ENCODE measurements at regions not wholly inside any gene's neighbourhood (a gene's known extent, or its start where the extent isn't known, plus 50 kb on each side); places are given as distances from the start of the nearest gene placed in this dataset.
"Not testable (repeated sequence)": the region's sequence is repeated elsewhere in the genome, so short reads cannot be mapped to it uniquely, and the experiment has no call there.

DNA sequence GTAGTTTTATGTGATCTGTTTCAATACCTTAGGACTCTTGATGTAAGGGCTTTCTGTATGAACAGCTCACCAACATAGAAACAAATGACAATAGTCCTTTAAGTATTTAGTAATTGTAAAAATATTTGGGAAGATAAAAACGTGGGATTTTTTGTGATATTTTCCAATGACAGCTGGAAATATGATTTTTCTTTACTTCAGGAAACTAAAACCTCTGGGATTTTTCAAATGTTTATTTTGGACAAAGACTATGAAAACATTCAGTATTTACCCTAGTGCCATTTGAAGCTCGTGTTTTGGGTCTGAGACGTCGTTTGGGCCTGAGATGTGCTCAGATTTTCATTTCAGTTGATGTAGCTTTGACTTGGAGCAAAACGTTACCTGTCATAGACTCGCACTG lies 240.0 kb downstream of the BMP4 start:
- WGBS, 2 donors = 56 to 58% methylated on average over 6 of the region's 6 CpGs
- H3K36me3 ChIP-seq (ENCODE audit: low read depth, missing control alignments) = no peaks in the 10 kb centered on the region
- no peaks in the 10 kb centered on the region for H3K9me3 ChIP-seq
- no peak for DNase-seq
- no peak overlapping the region for H3K4me3 ChIP-seq
- TF ChIP-seq, protein P1, sequence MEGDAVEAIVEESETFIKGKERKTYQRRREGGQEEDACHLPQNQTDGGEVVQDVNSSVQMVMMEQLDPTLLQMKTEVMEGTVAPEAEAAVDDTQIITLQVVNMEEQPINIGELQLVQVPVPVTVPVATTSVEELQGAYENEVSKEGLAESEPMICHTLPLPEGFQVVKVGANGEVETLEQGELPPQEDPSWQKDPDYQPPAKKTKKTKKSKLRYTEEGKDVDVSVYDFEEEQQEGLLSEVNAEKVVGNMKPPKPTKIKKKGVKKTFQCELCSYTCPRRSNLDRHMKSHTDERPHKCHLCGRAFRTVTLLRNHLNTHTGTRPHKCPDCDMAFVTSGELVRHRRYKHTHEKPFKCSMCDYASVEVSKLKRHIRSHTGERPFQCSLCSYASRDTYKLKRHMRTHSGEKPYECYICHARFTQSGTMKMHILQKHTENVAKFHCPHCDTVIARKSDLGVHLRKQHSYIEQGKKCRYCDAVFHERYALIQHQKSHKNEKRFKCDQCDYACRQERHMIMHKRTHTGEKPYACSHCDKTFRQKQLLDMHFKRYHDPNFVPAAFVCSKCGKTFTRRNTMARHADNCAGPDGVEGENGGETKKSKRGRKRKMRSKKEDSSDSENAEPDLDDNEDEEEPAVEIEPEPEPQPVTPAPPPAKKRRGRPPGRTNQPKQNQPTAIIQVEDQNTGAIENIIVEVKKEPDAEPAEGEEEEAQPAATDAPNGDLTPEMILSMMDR (IDR thresholded peaks at IDR 0.05) = no peak
- no peak for TF ChIP-seq POLR2A (IDR thresholded peaks at IDR 0.05)
- intact Hi-C loops (cut with DNase I; ENCODE audit: low total_unique reads) = no loop called here
- no peaks in the 10 kb centered on the region for H3K27me3 ChIP-seq
- H3K27ac ChIP-seq = no peak overlapping the region
- no peaks in the 10 kb centered on the region for H3K4me1 ChIP-seq

- 18 to 22% methylated on average over 3 of the region's 3 CpGs for WGBS, 2 donors
- Histone ChIP-seq H3K4me1 (no peaks in the 10 kb centered on the region), H3K27ac (no peak overlapping the region), H3K4me3 (no peak overlapping the region), H3K27me3 (no peaks in the 10 kb centered on the region), H3K36me3 (ENCODE audit: low read depth, missing control alignments) (no peaks in the 10 kb centered on the region), H3K9me3 (no peaks in the 10 kb centered on the region)
- intact Hi-C loops (cut with DNase I; ENCODE audit: low total_unique reads) = no loop called here
- TF ChIP-seq POLR2A (IDR thresholded peaks at IDR 0.05) = no peak
- TF ChIP-seq, protein P1 (IDR thresholded peaks at IDR 0.05) = no peak
- no peak for DNase-seq
These were observed 241.4 kb downstream of the BMP4 start for GRCh38 chr14:53715193-53715721.

DNA sequence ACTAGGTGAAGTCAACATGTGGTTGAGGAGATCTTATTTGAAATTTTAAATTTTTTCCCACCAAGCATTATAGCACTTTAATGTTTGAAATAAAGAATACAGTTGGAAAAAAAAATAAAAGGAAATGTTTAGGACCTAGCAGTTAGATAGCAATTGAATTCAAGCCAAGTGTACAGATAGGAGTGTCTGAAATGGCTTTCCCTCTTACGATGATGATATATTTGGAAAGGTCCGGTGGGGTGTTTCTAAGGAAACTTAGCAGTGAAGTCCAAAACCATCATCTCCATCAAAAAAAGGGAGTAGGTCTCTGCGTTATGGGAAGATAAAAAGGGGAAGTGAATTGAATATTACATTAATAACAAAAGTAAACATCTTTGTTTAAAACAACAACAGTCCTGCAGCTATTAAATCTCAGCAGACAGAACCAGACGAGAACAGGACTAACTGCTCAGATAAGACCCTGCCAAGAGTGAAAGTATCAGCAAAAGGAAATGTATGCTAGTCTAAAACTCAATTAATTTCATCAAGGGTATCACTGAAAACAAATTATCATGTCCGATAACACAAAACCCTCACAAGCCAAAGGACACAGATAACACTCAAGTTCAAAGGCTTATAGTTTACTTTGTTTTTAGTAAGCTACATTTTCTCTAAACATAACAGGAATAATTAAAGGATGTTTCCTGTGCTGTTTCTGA lies 242.0 kb downstream of the BMP4 start:
- 16 to 26% methylated on average over 5 of the region's 5 CpGs for WGBS, 2 donors
- Histone ChIP-seq H3K4me1 (no peaks in the 10 kb centered on the region), H3K36me3 (ENCODE audit: low read depth, missing control alignments) (no peaks in the 10 kb centered on the region), H3K27me3 (no peaks in the 10 kb centered on the region), H3K27ac (no peak overlapping the region), H3K9me3 (no peaks in the 10 kb centered on the region), H3K4me3 (no peak overlapping the region)
- intact Hi-C loops (cut with DNase I; ENCODE audit: low total_unique reads) = no loop called here
- no peak for DNase-seq
- TF ChIP-seq, protein P1 (IDR thresholded peaks at IDR 0.05) = no peak
- no peak for TF ChIP-seq POLR2A (IDR thresholded peaks at IDR 0.05)

DNA sequence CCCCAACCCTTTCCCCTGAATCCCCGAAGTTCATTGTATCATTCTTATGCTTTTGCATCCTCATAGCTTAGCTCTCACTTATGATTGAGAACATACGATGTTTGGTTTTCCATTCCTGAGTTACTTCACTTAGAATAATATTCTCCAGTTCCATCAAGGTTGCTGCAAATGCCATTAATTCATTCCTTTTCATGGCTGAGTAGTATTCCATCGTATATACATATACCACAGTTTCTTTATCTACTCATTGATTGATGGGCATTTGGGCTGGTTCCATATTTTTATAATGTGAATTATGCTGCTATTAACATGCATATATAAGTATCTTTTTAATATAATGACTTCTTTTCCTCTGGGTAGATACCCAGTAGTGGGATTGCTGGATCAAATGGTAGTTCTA lies 243.7 kb downstream of the BMP4 start:
- H3K27me3 ChIP-seq; H3K27ac ChIP-seq; H3K4me3 ChIP-seq; intact Hi-C loops (cut with DNase I; ENCODE audit: low total_unique reads); H3K36me3 ChIP-seq (ENCODE audit: low read depth, missing control alignments); H3K9me3 ChIP-seq; DNase-seq; H3K4me1 ChIP-seq: not testable (repeated sequence)
- WGBS, 2 donors = 94 to 95% methylated on average over 3 of the region's 3 CpGs

DNA sequence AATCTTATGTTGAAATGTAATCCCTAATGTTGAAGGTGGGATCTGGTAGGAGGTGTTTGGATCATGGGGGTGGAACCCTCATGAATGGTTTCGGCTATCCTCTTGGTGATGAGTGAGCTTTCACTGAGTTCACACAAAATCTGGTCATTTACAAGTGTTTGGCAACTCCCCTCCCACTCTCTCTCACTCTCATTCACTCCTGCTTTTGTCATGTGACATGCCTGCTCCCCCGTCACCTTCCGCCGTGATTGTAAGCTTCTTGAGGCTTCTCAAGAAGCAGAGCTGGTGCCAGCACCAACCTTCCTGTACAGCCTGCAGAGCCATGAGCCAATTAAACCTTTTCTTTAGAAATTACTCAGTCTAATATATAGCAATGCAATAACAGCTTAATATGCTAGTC lies 245.4 kb downstream of the BMP4 start:
- 89 to 92% methylated on average over 4 of the region's 4 CpGs for WGBS, 2 donors
- no peaks in the 10 kb centered on the region for H3K27me3 ChIP-seq
- H3K4me3 ChIP-seq = no peak overlapping the region
- H3K9me3 ChIP-seq = no peaks in the 10 kb centered on the region
- TF ChIP-seq, protein P1 (IDR thresholded peaks at IDR 0.05) = no peak
- no peak for TF ChIP-seq POLR2A (IDR thresholded peaks at IDR 0.05)
- no peaks in the 10 kb centered on the region for H3K4me1 ChIP-seq
- DNase-seq = no peak
- intact Hi-C loops (cut with DNase I; ENCODE audit: low total_unique reads) = no loop called here
- H3K27ac ChIP-seq = no peak overlapping the region
- no peaks in the 10 kb centered on the region for H3K36me3 ChIP-seq (ENCODE audit: low read depth, missing control alignments)

Measured in testis (tissue), 2 donors.